ENCODE measurements at regions not wholly inside any gene's neighbourhood (a gene's known extent, or its start where the extent isn't known, plus 50 kb on each side); places are given as distances from the start of the nearest gene placed in this dataset.

DNA sequence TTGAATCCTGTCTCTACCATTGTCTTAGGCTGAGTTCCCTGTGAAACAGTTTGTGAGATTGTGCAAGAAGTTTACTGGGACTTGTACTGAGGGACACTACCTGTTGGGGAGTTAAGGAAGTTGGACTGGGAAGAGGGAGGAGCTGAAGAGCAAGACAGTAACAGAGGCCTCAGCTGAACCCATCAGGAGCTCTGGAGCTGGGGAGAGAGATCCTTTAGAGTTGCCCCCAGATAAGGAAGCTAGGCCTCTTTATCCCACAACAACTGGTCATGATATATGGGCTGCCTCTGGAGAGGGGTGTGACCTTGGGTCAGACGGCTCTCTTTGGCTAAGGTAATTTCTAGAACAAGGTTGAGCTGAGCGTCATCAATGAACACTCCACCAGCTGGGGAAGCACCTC lies 137.8 kb upstream of the SLC4A4 start:
- no peak overlapping the region for H3K4me3 ChIP-seq
- H3K27ac ChIP-seq, result no peak overlapping the region
- no peak for DNase-seq
- 54 to 76% methylated on average over 2 of the region's 2 CpGs for WGBS, 2 donors
- H3K4me1 ChIP-seq, result no peaks in the 10 kb centered on the region
- H3K27me3 ChIP-seq, result no peaks in the 10 kb centered on the region
- TF ChIP-seq POLR2AphosphoS5 (IDR thresholded peaks at IDR 0.05) (no peak), POLR2A (IDR thresholded peaks at IDR 0.05) (no peak), EP300 (IDR thresholded peaks at IDR 0.05) (no peak)
- TF ChIP-seq, protein P1, sequence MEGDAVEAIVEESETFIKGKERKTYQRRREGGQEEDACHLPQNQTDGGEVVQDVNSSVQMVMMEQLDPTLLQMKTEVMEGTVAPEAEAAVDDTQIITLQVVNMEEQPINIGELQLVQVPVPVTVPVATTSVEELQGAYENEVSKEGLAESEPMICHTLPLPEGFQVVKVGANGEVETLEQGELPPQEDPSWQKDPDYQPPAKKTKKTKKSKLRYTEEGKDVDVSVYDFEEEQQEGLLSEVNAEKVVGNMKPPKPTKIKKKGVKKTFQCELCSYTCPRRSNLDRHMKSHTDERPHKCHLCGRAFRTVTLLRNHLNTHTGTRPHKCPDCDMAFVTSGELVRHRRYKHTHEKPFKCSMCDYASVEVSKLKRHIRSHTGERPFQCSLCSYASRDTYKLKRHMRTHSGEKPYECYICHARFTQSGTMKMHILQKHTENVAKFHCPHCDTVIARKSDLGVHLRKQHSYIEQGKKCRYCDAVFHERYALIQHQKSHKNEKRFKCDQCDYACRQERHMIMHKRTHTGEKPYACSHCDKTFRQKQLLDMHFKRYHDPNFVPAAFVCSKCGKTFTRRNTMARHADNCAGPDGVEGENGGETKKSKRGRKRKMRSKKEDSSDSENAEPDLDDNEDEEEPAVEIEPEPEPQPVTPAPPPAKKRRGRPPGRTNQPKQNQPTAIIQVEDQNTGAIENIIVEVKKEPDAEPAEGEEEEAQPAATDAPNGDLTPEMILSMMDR (IDR thresholded peaks at IDR 0.05), result no peak
- H3K9me3 ChIP-seq, result no peaks in the 10 kb centered on the region
- intact Hi-C loops (cut with DNase I), result no loop called here
- H3K36me3 ChIP-seq, result no peaks in the 10 kb centered on the region

DNA sequence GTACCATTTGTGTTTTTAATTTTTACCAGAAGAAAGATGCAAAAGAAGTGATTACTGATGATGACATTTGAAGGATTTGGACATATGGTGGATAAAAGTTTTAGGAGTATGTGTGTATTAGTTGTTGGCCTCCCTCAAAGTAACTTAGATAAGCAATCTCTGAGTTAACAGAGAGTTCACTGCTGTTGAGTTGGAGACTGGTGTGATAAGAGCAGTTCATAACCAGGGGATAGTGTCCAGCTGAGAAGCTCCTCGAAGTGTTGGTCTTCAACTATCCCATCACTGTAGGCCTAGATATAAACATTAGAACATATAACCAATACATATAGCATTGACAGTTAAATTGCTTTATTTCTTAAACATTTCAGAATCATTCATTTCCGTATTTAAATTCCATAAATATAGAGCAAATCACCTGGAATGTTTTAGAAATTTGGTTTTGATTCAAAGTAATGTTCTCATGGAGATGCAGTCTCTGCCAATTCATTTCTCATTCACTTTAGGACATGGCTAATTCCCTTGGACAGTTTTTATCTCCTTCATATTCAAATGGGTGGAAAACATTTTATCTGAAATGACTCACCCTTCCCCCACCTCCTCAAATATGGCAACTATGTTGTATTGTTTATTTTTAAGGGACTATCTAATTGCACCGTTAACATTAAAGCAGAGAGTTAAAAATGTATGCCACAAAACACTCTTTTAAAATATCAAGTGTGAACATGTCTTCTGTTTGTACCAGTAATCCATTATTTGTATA lies 136.8 kb upstream of the SLC4A4 start:
- 81 to 89% methylated on average over 3 of the region's 3 CpGs for WGBS, 2 donors
- no peak overlapping the region for H3K27ac ChIP-seq
- no peak overlapping the region for H3K4me3 ChIP-seq
- no peak for DNase-seq
- H3K27me3 ChIP-seq, result no peaks in the 10 kb centered on the region
- intact Hi-C loops (cut with DNase I), result no loop called here
- H3K9me3 ChIP-seq, result no peaks in the 10 kb centered on the region
- H3K4me1 ChIP-seq, result no peaks in the 10 kb centered on the region
- no peaks in the 10 kb centered on the region for H3K36me3 ChIP-seq
- TF ChIP-seq POLR2A (IDR thresholded peaks at IDR 0.05), result no peak
- TF ChIP-seq, protein P1 (IDR thresholded peaks at IDR 0.05), result no peak
- TF ChIP-seq POLR2AphosphoS5 (IDR thresholded peaks at IDR 0.05), result no peak
- no peak for TF ChIP-seq EP300 (IDR thresholded peaks at IDR 0.05)

DNA sequence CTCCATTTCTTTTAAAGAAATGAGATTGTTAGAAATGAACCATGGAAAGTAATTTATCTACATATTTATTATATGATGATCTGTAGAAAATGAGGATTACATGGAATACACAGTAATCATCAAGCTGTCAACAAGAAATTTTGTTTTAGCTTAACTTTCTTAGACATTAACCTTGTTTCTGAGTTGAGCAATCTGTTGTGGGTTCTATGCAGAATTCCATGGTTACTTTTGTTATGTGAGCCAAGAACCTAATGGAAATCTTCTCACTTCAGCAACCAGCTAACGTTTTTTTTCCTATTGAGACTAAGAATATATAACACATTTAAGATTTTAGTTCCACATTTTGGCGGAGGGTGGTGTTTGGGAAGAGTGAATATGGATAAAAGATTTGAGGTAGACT lies 136.1 kb upstream of the SLC4A4 start:
- H3K27ac ChIP-seq, result no peak overlapping the region
- H3K4me3 ChIP-seq, result no peak overlapping the region
- WGBS, 2 donors, result 81 to 84% methylated on average over 2 of the region's 2 CpGs
- no peak for TF ChIP-seq EP300 (IDR thresholded peaks at IDR 0.05)
- TF ChIP-seq, protein P1 (IDR thresholded peaks at IDR 0.05), result no peak
- TF ChIP-seq POLR2A (IDR thresholded peaks at IDR 0.05), result no peak
- no peak for TF ChIP-seq POLR2AphosphoS5 (IDR thresholded peaks at IDR 0.05)
- H3K27me3 ChIP-seq, result no peaks in the 10 kb centered on the region
- no peaks in the 10 kb centered on the region for H3K4me1 ChIP-seq
- no peak for DNase-seq
- intact Hi-C loops (cut with DNase I), result no loop called here
- H3K9me3 ChIP-seq, result no peaks in the 10 kb centered on the region
- no peaks in the 10 kb centered on the region for H3K36me3 ChIP-seq

DNA sequence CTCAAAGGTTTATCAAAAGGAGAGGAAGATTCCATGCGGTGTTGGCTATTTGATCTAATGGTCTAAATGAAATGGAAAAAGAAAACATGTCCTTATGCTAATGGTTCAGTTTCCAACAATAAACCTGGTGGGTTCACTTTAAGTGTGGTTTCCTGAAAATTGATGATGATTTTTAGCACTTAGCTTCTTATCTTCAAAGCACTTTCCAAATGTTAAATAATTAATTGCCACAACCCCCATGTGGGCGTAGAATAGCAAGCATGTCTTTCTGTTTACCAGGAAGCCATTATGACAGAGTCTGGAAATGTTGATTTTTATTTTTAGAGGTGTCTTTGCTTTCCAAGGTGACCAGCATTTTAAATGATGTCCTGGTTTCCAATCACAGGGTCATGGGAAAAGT lies 134.8 kb upstream of the SLC4A4 start:
- TF ChIP-seq POLR2AphosphoS5 (IDR thresholded peaks at IDR 0.05) (no peak), POLR2A (IDR thresholded peaks at IDR 0.05) (no peak), EP300 (IDR thresholded peaks at IDR 0.05) (no peak)
- TF ChIP-seq, protein P1 (IDR thresholded peaks at IDR 0.05), result no peak
- intact Hi-C loops (cut with DNase I), result no loop called here
- DNase-seq, result no peak

DNA sequence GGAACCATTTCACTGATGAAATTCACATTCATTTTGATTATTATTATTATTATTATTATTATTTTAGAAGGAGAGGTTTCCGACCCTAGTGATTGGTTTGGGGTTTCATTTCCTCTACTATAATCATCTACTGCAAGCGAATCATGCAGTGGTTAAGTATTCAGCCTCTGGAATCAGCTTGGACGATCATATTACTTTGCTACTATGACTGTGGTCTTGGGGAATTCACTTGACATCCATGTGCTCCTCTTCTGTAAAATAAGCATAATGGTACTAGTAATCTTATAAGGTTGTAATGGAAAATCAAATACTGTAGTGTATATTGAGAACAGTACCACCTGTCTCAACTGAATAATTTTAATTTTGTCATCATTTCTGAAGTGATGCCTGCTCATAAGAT lies 132.1 kb upstream of the SLC4A4 start:
- Histone ChIP-seq H3K27ac (no peak overlapping the region), H3K27me3 (no peaks in the 10 kb centered on the region), H3K4me3 (no peak overlapping the region), H3K9me3 (no peaks in the 10 kb centered on the region), H3K36me3 (no peaks in the 10 kb centered on the region), H3K4me1 (no peaks in the 10 kb centered on the region)
- DNase-seq, result no peak
- WGBS, 2 donors, result 88 to 89% methylated on average over 3 of the region's 3 CpGs
- intact Hi-C loops (cut with DNase I), result no loop called here
- TF ChIP-seq, protein P1 (IDR thresholded peaks at IDR 0.05), result no peak
- TF ChIP-seq EP300 (IDR thresholded peaks at IDR 0.05), result no peak
- TF ChIP-seq POLR2AphosphoS5 (IDR thresholded peaks at IDR 0.05), result no peak
- no peak for TF ChIP-seq POLR2A (IDR thresholded peaks at IDR 0.05)

More for the DNA sequence above, 134.8 kb upstream of the SLC4A4 start:
- H3K9me3 ChIP-seq, result no peaks in the 10 kb centered on the region
- no peaks in the 10 kb centered on the region for H3K27me3 ChIP-seq
- 67 to 90% methylated on average over 2 of the region's 2 CpGs for WGBS, 2 donors
- H3K4me1 ChIP-seq, result no peaks in the 10 kb centered on the region
- H3K4me3 ChIP-seq, result no peak overlapping the region
- H3K36me3 ChIP-seq, result no peaks in the 10 kb centered on the region
- no peak overlapping the region for H3K27ac ChIP-seq
